ENCODE measurements at regions not wholly inside any gene's neighbourhood (a gene's known extent, or its start where the extent isn't known, plus 50 kb on each side); places are given as distances from the start of the nearest gene placed in this dataset.

- no TSS peak for BruUV-seq (replicated peaks)
- Histone ChIP-seq H3K36me3 (ENCODE audit: control insufficient read depth, insufficient read depth, low read length) (no peaks in the 10 kb centered on the region), H3K79me2 (ENCODE audit: control insufficient read depth, insufficient read depth, low read length) (no peaks in the 10 kb centered on the region), H3K4me3 (no peak overlapping the region), H3K27ac (ENCODE audit: extremely low read depth, low read depth, low read length) (no peak overlapping the region), H3K4me1 (replicated peaks in 1 of 2; ENCODE audit: control insufficient read depth in 2 of 2, insufficient read depth in 2 of 2, low read length in 2 of 2) (no peaks in the 10 kb centered on the region), H3K9me1 (ENCODE audit: control insufficient read depth, insufficient read depth, low read length) (no peaks in the 10 kb centered on the region), H4K20me1 (replicated peaks; ENCODE audit: control insufficient read depth, insufficient read depth, low read length) (no peaks in the 10 kb centered on the region), H3K4me2 (ENCODE audit: insufficient read depth, low read length) (no peak overlapping the region), H3K9ac (ENCODE audit: insufficient read depth in 1 of 2, low read depth in 2 of 2, low read length in 2 of 2) (no peak overlapping the region), H3K9me3 (replicated peaks; ENCODE audit: control insufficient read depth, insufficient read depth, low read depth, low read length) (no peaks in the 10 kb centered on the region), H3K27me3 (ENCODE audit: control insufficient read depth in 2 of 2, insufficient read depth in 2 of 2, low read length in 2 of 2) (peaks cover 0 to 17% of the 10 kb centered on the region in 2 experiments; a peak in 3 of 5 replicates), H2AFZ (ENCODE audit: low read depth, low read length) (no peak overlapping the region)
- ChIA-PET CTCF (ENCODE audit: low intra/inter-chr PET ratio) (interaction anchor here (1.3 to 2.0 kb wide), 2 partner anchors 54 to 430 kb away, joined by 3 to 13 read pairs; no protein-coding TSS in a partner anchor), POLR2A (no interaction called here)
- in situ Hi-C loops (cut with MboI) = no loop called here
- FAIRE-seq = peak; percentile 83
- intact Hi-C loops (cut with micrococcal nuclease) = loop anchor here (1.0 to 10.0 kb wide), 3 partner anchors 54 to 430 kb away; no protein-coding TSS in a partner anchor
- peak; percentile 97 for ATAC-seq
- 6% methylated on average over 2 of the region's 2 CpGs for WGBS (ENCODE audit: insufficient coverage, low coverage, missing lambda C conversion rate)
- DNase-seq (ENCODE audit: extremely low read depth in 1 of 4, low spot score in 3 of 4) = peak in 3 of 4 experiments; percentile 17 to 58 (median 43)
- TF ChIP-seq HNRNPL (IDR thresholded peaks at IDR 0.05; ENCODE audit: low read depth, low read length) (no peak), TCF7L2 (IDR thresholded peaks at IDR 0.05; ENCODE audit: low read depth, low read length) (no peak), CEBPG (CRISPR knock-in tag; IDR thresholded peaks at IDR 0.05) (no peak), CEBPG (tag; conservative IDR thresholded peaks at IDR 0.05 in 1 of 2, IDR thresholded peaks at IDR 0.05 in 1 of 2) (peak; percentile 14 to 31; a peak in 1 of 4 replicates), MAFK (IDR thresholded peaks at IDR 0.05; ENCODE audit: low read length) (0 out of 2 replicates have a peak, but pooled peaks have one; percentile 13), NFXL1 (CRISPR knock-in tag; IDR thresholded peaks at IDR 0.05) (no peak), CREB3 (tag; conservative IDR thresholded peaks at IDR 0.05; ENCODE audit: low read depth) (no peak), NBN (IDR thresholded peaks at IDR 0.05; ENCODE audit: low read depth) (no peak), JUN (IDR thresholded peaks at IDR 0.05; ENCODE audit: borderline replicate concordance, low read depth, low read length) (no peak), JUN (CRISPR knock-in tag; IDR thresholded peaks at IDR 0.05; ENCODE audit: borderline replicate concordance) (no peak), EP400 (IDR thresholded peaks at IDR 0.05) (no peak), ZNF551 (CRISPR knock-in tag; IDR thresholded peaks at IDR 0.05) (no peak), MYC (IDR thresholded peaks at IDR 0.05; ENCODE audit: low read depth, low read length) (peak; percentile 63), MYC (CRISPR knock-in tag; IDR thresholded peaks at IDR 0.05; ENCODE audit: borderline replicate concordance, low read depth) (no peak), NR2C1 (IDR thresholded peaks at IDR 0.05) (no peak), NR2C1 (tag; IDR thresholded peaks at IDR 0.05) (peak; percentile 57; the same call in 1 of the 2 replicates), PTRF (tag; IDR thresholded peaks at IDR 0.05) (no peak)
- TF ChIP-seq, protein P1, sequence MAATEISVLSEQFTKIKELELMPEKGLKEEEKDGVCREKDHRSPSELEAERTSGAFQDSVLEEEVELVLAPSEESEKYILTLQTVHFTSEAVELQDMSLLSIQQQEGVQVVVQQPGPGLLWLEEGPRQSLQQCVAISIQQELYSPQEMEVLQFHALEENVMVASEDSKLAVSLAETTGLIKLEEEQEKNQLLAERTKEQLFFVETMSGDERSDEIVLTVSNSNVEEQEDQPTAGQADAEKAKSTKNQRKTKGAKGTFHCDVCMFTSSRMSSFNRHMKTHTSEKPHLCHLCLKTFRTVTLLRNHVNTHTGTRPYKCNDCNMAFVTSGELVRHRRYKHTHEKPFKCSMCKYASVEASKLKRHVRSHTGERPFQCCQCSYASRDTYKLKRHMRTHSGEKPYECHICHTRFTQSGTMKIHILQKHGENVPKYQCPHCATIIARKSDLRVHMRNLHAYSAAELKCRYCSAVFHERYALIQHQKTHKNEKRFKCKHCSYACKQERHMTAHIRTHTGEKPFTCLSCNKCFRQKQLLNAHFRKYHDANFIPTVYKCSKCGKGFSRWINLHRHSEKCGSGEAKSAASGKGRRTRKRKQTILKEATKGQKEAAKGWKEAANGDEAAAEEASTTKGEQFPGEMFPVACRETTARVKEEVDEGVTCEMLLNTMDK (IDR thresholded peaks at IDR 0.05; ENCODE audit: borderline replicate concordance, insufficient read depth, low read depth, low read length, poor library complexity, severe bottlenecking) = peak; percentile 28
Observed at GRCh38 chr5:112604732-112605630, 132.7 kb upstream of the APC start.
